ENCODE measurements at regions not wholly inside any gene's neighbourhood (a gene's known extent, or its start where the extent isn't known, plus 50 kb on each side); places are given as distances from the start of the nearest gene placed in this dataset.

DNA sequence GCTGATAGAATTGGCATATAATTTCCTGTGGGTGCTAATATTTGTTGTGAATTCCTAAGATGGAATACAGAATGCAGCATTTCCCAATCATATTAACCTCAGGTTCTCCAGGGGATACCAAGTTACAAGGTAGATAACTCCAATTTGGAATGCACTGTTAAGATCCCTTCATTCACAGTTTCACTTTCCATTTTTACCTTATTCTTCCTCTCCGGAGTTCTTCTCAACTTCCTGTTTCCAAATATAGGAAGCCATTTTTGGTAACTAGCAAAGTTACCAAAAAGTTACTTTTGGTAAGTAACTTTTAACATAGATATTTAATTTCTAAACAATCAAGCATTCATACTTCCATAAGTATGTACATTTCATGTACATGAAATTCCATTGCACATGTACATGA is 63.5 kb upstream of the PHACTR2 start:
- no peak for DNase-seq (ENCODE audit: low read depth)
- TF ChIP-seq CTCF (IDR thresholded peaks at IDR 0.05; ENCODE audit: low read length, missing control alignments) = no peak
- no peak overlapping the region for H3K4me3 ChIP-seq (replicated peaks; ENCODE audit: low read depth, low read length)

GRCh38 chr6:143613749-143614148 is 64.0 kb upstream of the PHACTR2 start:
- no peak for TF ChIP-seq CTCF (IDR thresholded peaks at IDR 0.05; ENCODE audit: low read length, missing control alignments)
- no peak overlapping the region for H3K4me3 ChIP-seq (replicated peaks; ENCODE audit: low read depth, low read length)
- no peak for DNase-seq (ENCODE audit: low read depth)

DNA sequence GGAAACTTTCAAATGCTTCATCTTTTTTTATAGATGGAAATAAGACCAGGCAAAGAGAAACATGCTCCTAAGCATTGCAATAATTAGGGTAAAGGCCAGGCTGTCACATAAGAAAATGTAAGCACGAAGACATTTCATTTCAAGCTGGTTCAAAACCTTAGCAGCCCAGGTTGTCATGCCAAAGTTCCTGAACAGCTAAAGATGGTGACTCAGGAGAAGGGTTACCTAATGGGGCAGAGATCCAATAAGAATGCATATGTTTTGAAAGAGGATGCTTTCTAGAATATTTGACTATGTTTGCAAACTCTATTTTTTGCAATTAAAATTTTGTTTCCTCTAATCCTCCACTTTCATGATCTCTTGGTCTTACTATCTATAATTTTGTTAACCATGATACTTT is 65.6 kb upstream of the PHACTR2 start:
- DNase-seq (ENCODE audit: low read depth) = no peak
- no peak overlapping the region for H3K4me3 ChIP-seq (replicated peaks; ENCODE audit: low read depth, low read length)
- TF ChIP-seq CTCF (IDR thresholded peaks at IDR 0.05; ENCODE audit: low read length, missing control alignments) = no peak

GRCh38 chr6:143611580-143611979 is 66.2 kb upstream of the PHACTR2 start:
- no peak for DNase-seq (ENCODE audit: low read depth)
- TF ChIP-seq CTCF (IDR thresholded peaks at IDR 0.05; ENCODE audit: low read length, missing control alignments) = no peak
- H3K4me3 ChIP-seq (replicated peaks; ENCODE audit: low read depth, low read length) = no peak overlapping the region

GRCh38 chr6:143609972-143610371 is 67.8 kb upstream of the PHACTR2 start:
- TF ChIP-seq CTCF (IDR thresholded peaks at IDR 0.05; ENCODE audit: low read length, missing control alignments) = no peak
- no peak overlapping the region for H3K4me3 ChIP-seq (replicated peaks; ENCODE audit: low read depth, low read length)
- DNase-seq (ENCODE audit: low read depth) = no peak

GRCh38 chr6:143609501-143609900 is 68.3 kb upstream of the PHACTR2 start:
- TF ChIP-seq CTCF (IDR thresholded peaks at IDR 0.05; ENCODE audit: low read length, missing control alignments) = no peak
- H3K4me3 ChIP-seq (replicated peaks; ENCODE audit: low read depth, low read length) = no peak overlapping the region
- no peak for DNase-seq (ENCODE audit: low read depth)

GRCh38 chr6:143608906-143609305 is 68.9 kb upstream of the PHACTR2 start:
- DNase-seq (ENCODE audit: low read depth) = no peak
- no peak for TF ChIP-seq CTCF (IDR thresholded peaks at IDR 0.05; ENCODE audit: low read length, missing control alignments)
- no peak overlapping the region for H3K4me3 ChIP-seq (replicated peaks; ENCODE audit: low read depth, low read length)
